GM12892 (cell line): ENCODE measurements at regions not wholly inside any gene's neighbourhood (a gene's known extent, or its start where the extent isn't known, plus 50 kb on each side); places are given as distances from the start of the nearest gene placed in this dataset.

Experiments
- POLR2A ChIP-seq: IDR thresholded peaks from 2 replicates; pipeline ENCODE4 v1.6.1; 2011; ENCODE audit warnings: low read depth, low read length, control low read depth
- TAF1 ChIP-seq: IDR thresholded peaks from 2 replicates; pipeline ENCODE4 v1.6.1; 2011; ENCODE audit warnings: low read depth, mild to moderate bottlenecking, control low read depth, low read length, borderline replicate concordance

GRCh38 chr6:26184367-26184891, 97.2 kb downstream of the HFE start:
- no peak for TF ChIP-seq POLR2A
- no peak for TF ChIP-seq TAF1
